DOHH2 (cell line): ENCODE measurements at regions not wholly inside any gene's neighbourhood (a gene's known extent, or its start where the extent isn't known, plus 50 kb on each side); places are given as distances from the start of the nearest gene placed in this dataset.

Experiments
- H3F3A ChIP-seq: fragments of 200-600 bp; sonication (generic), shearing (Covaris generic); 2 replicates; pipeline ENCODE4 v1.6.0; 2016; ENCODE audit warnings: antibody characterized with exemption, mild to moderate bottlenecking; ENCODE audit not compliant: control insufficient read depth, insufficient read depth
- H3K27ac ChIP-seq: fragments of 200-600 bp; sonication (generic); 2 replicates; pipeline ENCODE4 v1.5.1; 2014; ENCODE audit warnings: low read depth, mild to moderate bottlenecking, low read length, moderate library complexity
- H3K27me3 ChIP-seq: fragments of 200-600 bp; sonication (generic); 2 replicates; pipeline ENCODE4 v1.6.1; 2014; ENCODE audit warnings: mild to moderate bottlenecking, low read length, mixed read lengths; ENCODE audit not compliant: control insufficient read depth
- H3K36me3 ChIP-seq: fragments of 200-600 bp; sonication (generic); 2 replicates; pipeline ENCODE4 v1.6.1; 2014; ENCODE audit warnings: mild to moderate bottlenecking, low read length, moderate library complexity, mixed read lengths; ENCODE audit not compliant: control insufficient read depth
- H3K4me1 ChIP-seq: fragments of 200-600 bp; sonication (generic); 2 replicates; pipeline ENCODE4 v1.6.1; 2014; ENCODE audit warnings: mild to moderate bottlenecking, low read length, mixed read lengths; ENCODE audit not compliant: control insufficient read depth
- H3K4me2 ChIP-seq: fragments of 200-600 bp; sonication (generic); 2 replicates; pipeline ENCODE4 v1.6.0; 2014; ENCODE audit warnings: mild to moderate bottlenecking, low read length, moderate library complexity
- H3K4me3 ChIP-seq: fragments of 200-600 bp; sonication (generic); 2 replicates; pipeline ENCODE4 v1.5.1; 2014; ENCODE audit warnings: mild to moderate bottlenecking, low read length, mixed read lengths
- H3K79me2 ChIP-seq: fragments of 200-600 bp; sonication (generic); 2 replicates; pipeline ENCODE4 v1.6.1; 2014; ENCODE audit warnings: mild to moderate bottlenecking, low read length, mixed read lengths; ENCODE audit not compliant: control insufficient read depth
- H3K9me2 ChIP-seq: fragments of 200-600 bp; sonication (generic); replicated peaks from 2 replicates; pipeline ENCODE4 v1.6.1; 2014; ENCODE audit warnings: mild to moderate bottlenecking, low read length, mixed read lengths; ENCODE audit not compliant: control insufficient read depth
- H3K9me3 ChIP-seq: fragments of 200-600 bp; sonication (generic); 2 replicates; pipeline ENCODE4 v1.6.1; 2014; ENCODE audit warnings: antibody characterized with exemption, low read length, mixed read lengths; ENCODE audit not compliant: control insufficient read depth, insufficient read depth
- H4K20me1 ChIP-seq: fragments of 200-600 bp; sonication (generic); 2 replicates; pipeline ENCODE4 v1.6.0; 2014; ENCODE audit warnings: low read depth, mild to moderate bottlenecking, antibody characterized with exemption, low read length, moderate library complexity; ENCODE audit not compliant: control insufficient read depth, insufficient read depth
- CTCF ChIP-seq: fragments of 200-600 bp; sonication (generic); IDR thresholded peaks from one replicate; pipeline ENCODE4 v1.5.1; 2014; ENCODE audit warnings: antibody characterized with exemption, mild to moderate bottlenecking, low read depth, low read length; ENCODE audit not compliant: poor library complexity, severe bottlenecking
- EZH2phosphoT487 ChIP-seq: fragments of 200-600 bp; sonication (generic); IDR thresholded peaks from 2 replicates; pipeline ENCODE4 v1.6.1; 2017; ENCODE audit warnings: borderline replicate concordance, mild to moderate bottlenecking, antibody characterized with exemption, low read length, moderate library complexity, mixed read lengths

- peaks cover 8% of the 10 kb centered on the region for H3K4me1 ChIP-seq
- H3F3A ChIP-seq = no peaks in the 10 kb centered on the region
- no peak overlapping the region for H3K4me2 ChIP-seq
- no peaks in the 10 kb centered on the region for H3K9me3 ChIP-seq
- no peaks in the 10 kb centered on the region for H4K20me1 ChIP-seq
- no peak for TF ChIP-seq EZH2phosphoT487
- no peak for TF ChIP-seq CTCF
- no peaks in the 10 kb centered on the region for H3K36me3 ChIP-seq
- no peaks in the 10 kb centered on the region for H3K27me3 ChIP-seq
- no peak overlapping the region for H3K27ac ChIP-seq
- no peaks in the 10 kb centered on the region for H3K9me2 ChIP-seq
- no peak overlapping the region for H3K4me3 ChIP-seq
- no peaks in the 10 kb centered on the region for H3K79me2 ChIP-seq
These were observed 109.6 kb upstream of the KIT start for GRCh38 chr4:54548098-54548620.

- H3K9me3 ChIP-seq = no peaks in the 10 kb centered on the region
- no peaks in the 10 kb centered on the region for H3K27me3 ChIP-seq
- H3K4me1 ChIP-seq = peaks cover 8% of the 10 kb centered on the region
- H4K20me1 ChIP-seq = no peaks in the 10 kb centered on the region
- no peaks in the 10 kb centered on the region for H3K79me2 ChIP-seq
- H3K4me2 ChIP-seq = no peak overlapping the region
- no peak for TF ChIP-seq CTCF
- TF ChIP-seq EZH2phosphoT487 = no peak
- no peaks in the 10 kb centered on the region for H3F3A ChIP-seq
- H3K4me3 ChIP-seq = no peak overlapping the region
- no peak overlapping the region for H3K27ac ChIP-seq
- H3K36me3 ChIP-seq = no peaks in the 10 kb centered on the region
- no peaks in the 10 kb centered on the region for H3K9me2 ChIP-seq
These were observed 108.8 kb upstream of the KIT start for GRCh38 chr4:54548831-54549460.

GRCh38 chr4:54550395-54551171, 107.2 kb upstream of the KIT start:
- no peaks in the 10 kb centered on the region for H3K9me2 ChIP-seq
- H3K27ac ChIP-seq = no peak overlapping the region
- no peaks in the 10 kb centered on the region for H3F3A ChIP-seq
- H3K4me2 ChIP-seq = no peak overlapping the region
- no peaks in the 10 kb centered on the region for H4K20me1 ChIP-seq
- peaks cover 8% of the 10 kb centered on the region for H3K4me1 ChIP-seq
- no peaks in the 10 kb centered on the region for H3K9me3 ChIP-seq
- TF ChIP-seq EZH2phosphoT487 = no peak
- no peak for TF ChIP-seq CTCF
- no peaks in the 10 kb centered on the region for H3K27me3 ChIP-seq
- H3K36me3 ChIP-seq = no peaks in the 10 kb centered on the region
- no peaks in the 10 kb centered on the region for H3K79me2 ChIP-seq
- H3K4me3 ChIP-seq = no peak overlapping the region
